Lower lobe of right lung (tissue), 2 donors: ENCODE measurements at regions not wholly inside any gene's neighbourhood (a gene's known extent, or its start where the extent isn't known, plus 50 kb on each side); places are given as distances from the start of the nearest gene placed in this dataset.

Experiments
- ATAC-seq, 2 donors: fragments of 200-7000 bp; cut with Tn5 transposase; one replicate each; pipeline ENCODE4 v1.9.1; 2020 to 2022; ENCODE audit warnings: mild to moderate bottlenecking in 2 of 2, moderate library complexity in 2 of 2
- DNase-seq: peaks from one replicate; pipeline ENCODE4 v3.0.0-alpha.2; 2020
- H3K27ac ChIP-seq: fragments of 200-600 bp; one replicate; pipeline ENCODE4 v1.8.0; 2022
- H3K27me3 ChIP-seq: fragments of 200-600 bp; one replicate; pipeline ENCODE4 v1.8.0; 2022; ENCODE audit warnings: low read depth
- H3K36me3 ChIP-seq: fragments of 200-600 bp; one replicate; pipeline ENCODE4 v1.8.0; 2022; ENCODE audit warnings: mild to moderate bottlenecking
- H3K4me1 ChIP-seq: fragments of 200-600 bp; one replicate; pipeline ENCODE4 v1.8.0; 2022
- H3K4me3 ChIP-seq: fragments of 200-600 bp; one replicate; pipeline ENCODE4 v1.8.0; 2022; ENCODE audit warnings: mild to moderate bottlenecking
- H3K9me3 ChIP-seq: fragments of 200-600 bp; one replicate; pipeline ENCODE4 v1.8.0; 2022
- intact Hi-C: fragments of 100-400 bp; cut with DNase I; formaldehyde crosslinking; loops from one replicate; pipeline ENCODE4 v1.11.0; 2022
- TF ChIP-seq, protein P1 (sequence below): fragments of 200-600 bp; IDR thresholded peaks from one replicate; pipeline ENCODE4 v1.8.0; 2022; ENCODE audit warnings: antibody characterized with exemption, mild to moderate bottlenecking
- donor health status: DM: no; HTN: yes; CAD: no; lungs with severe emphysema.

DNA sequence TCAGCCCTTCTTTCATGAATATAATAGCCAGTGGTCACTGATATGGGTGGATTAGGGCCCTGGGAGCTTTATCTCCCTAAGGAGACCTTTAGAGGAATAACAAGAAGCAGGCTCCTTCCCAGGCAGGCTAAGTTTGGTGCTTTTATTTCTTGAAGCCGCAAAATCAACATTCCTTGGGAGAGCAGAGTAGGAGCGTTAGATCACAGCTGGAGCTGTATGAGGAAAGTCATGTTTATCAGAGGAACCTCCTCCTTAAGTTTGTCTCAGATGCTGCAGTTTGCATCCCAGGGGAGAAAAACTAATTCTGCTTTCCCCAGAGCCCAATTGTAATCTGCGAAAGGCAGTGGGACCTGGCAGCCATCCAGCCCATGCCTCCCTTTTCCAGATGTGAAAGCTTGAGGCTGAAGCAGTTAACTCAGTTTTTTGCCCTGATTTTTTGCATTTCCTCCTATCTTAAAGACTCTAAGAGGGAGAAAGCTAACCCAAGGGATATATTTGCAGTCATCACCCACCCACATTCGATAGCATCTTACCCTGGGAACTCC, 186.0 kb upstream of the FRMPD4 start:
- DNase-seq: no peak
- Histone ChIP-seq H3K9me3 (no peaks in the 10 kb centered on the region), H3K27ac (no peak overlapping the region), H3K36me3 (no peaks in the 10 kb centered on the region), H3K4me1 (no peaks in the 10 kb centered on the region), H3K27me3 (no peaks in the 10 kb centered on the region), H3K4me3 (no peak overlapping the region)
- no peak for ATAC-seq
- intact Hi-C loops: no loop called here
- TF ChIP-seq, protein P1, sequence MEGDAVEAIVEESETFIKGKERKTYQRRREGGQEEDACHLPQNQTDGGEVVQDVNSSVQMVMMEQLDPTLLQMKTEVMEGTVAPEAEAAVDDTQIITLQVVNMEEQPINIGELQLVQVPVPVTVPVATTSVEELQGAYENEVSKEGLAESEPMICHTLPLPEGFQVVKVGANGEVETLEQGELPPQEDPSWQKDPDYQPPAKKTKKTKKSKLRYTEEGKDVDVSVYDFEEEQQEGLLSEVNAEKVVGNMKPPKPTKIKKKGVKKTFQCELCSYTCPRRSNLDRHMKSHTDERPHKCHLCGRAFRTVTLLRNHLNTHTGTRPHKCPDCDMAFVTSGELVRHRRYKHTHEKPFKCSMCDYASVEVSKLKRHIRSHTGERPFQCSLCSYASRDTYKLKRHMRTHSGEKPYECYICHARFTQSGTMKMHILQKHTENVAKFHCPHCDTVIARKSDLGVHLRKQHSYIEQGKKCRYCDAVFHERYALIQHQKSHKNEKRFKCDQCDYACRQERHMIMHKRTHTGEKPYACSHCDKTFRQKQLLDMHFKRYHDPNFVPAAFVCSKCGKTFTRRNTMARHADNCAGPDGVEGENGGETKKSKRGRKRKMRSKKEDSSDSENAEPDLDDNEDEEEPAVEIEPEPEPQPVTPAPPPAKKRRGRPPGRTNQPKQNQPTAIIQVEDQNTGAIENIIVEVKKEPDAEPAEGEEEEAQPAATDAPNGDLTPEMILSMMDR: no peak

DNA sequence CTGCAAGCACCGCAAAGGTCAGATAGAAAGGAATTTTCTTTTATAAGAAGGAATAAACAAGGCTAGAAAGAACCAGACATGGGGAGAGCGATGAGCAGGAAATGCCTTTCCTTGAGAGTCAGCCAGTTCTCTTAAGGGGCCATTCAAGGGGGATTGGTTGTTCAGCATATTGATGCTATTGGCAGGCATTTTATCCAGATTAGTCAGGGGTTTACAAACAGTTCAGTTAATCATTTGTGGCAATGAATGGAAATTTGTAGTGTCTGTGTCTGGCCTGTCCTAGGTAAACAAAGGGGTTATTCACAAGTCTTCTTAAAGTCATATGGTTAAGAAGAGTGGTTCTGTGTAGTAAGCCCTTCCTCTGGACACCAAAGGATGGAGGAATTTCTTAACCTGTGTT, 184.7 kb upstream of the FRMPD4 start:
- DNase-seq (no peak), ATAC-seq (no peak)
- no peaks in the 10 kb centered on the region for H3K27me3 ChIP-seq
- H3K4me1 ChIP-seq: no peaks in the 10 kb centered on the region
- no peaks in the 10 kb centered on the region for H3K9me3 ChIP-seq
- no peak overlapping the region for H3K27ac ChIP-seq
- H3K36me3 ChIP-seq: no peaks in the 10 kb centered on the region
- intact Hi-C loops: no loop called here
- no peak overlapping the region for H3K4me3 ChIP-seq
- TF ChIP-seq, protein P1: no peak

DNA sequence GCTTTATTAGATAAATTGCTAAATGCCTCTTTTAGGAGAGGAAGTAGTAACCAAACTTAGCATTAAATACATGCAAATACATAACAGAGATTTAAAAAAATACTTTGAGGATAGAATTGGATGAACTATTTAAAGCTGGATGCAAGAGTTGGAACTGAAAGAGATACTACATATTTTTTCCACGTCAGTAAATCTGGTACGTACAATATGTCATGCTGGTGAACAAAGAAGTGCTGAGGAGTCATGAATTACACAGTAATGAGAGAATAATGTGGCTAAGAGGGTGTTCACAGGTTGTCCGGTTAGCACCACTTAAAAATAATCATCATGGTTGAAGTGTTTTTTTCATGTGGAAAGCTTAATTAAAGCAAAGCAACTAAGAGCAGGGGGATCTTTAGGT, 184.1 kb upstream of the FRMPD4 start:
- Histone ChIP-seq H3K9me3 (no peaks in the 10 kb centered on the region), H3K27ac (no peak overlapping the region), H3K27me3 (no peaks in the 10 kb centered on the region), H3K4me1 (no peaks in the 10 kb centered on the region), H3K36me3 (no peaks in the 10 kb centered on the region), H3K4me3 (no peak overlapping the region)
- ATAC-seq (no peak), DNase-seq (no peak)
- TF ChIP-seq, protein P1: no peak
- intact Hi-C loops: no loop called here

DNA sequence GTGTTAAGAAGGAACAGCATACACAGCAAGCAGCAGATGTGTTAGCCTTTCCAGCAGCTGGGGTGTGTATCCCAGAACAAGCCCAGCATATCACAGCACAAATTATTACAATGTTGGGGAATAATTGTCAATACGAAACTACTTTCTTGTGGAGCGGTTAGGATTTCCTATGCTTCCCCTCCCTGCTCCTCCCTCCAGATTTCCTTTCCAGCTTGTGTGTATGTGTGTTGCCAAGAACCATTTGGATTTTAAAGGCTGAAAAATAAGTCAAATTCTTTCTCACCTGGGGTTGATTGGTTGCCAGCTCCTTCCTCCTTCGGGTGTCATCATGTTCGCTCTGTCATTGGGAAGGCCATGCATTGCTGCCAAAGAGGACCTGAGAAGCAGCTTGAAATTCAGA, 178.2 kb upstream of the FRMPD4 start:
- TF ChIP-seq, protein P1: no peak
- intact Hi-C loops: no loop called here
- no peaks in the 10 kb centered on the region for H3K27me3 ChIP-seq
- ATAC-seq: no peak
- no peaks in the 10 kb centered on the region for H3K36me3 ChIP-seq
- H3K4me3 ChIP-seq: no peak overlapping the region
- no peaks in the 10 kb centered on the region for H3K9me3 ChIP-seq
- no peaks in the 10 kb centered on the region for H3K4me1 ChIP-seq
- no peak for DNase-seq
- no peak overlapping the region for H3K27ac ChIP-seq

DNA sequence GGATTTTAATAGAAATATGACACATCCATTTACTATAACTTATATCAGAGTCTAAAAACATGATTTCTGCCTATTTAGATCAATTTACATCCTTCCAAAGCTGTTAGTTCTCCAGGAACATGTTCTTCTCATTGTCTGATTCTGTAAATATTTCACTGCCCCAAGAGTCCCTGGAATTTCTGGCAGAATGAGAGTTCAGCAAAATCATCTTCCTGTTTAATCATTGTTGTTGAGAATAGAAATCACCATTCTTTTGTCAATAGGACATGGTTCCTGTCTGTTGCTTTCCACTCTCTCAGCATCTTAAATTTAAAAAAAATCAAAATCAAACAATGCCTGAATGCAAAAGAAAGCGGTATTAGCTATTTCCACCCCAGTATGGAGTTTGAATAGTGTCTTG, 172.8 kb upstream of the FRMPD4 start:
- Histone ChIP-seq H3K9me3 (no peaks in the 10 kb centered on the region), H3K36me3 (no peaks in the 10 kb centered on the region), H3K27ac (no peak overlapping the region), H3K27me3 (no peaks in the 10 kb centered on the region), H3K4me3 (no peak overlapping the region), H3K4me1 (no peaks in the 10 kb centered on the region)
- DNase-seq (no peak), ATAC-seq (no peak)
- intact Hi-C loops: no loop called here
- TF ChIP-seq, protein P1: no peak
